Glutamatergic neuron (in vitro differentiated cells): ENCODE measurements at regions not wholly inside any gene's neighbourhood (a gene's known extent, or its start where the extent isn't known, plus 50 kb on each side); places are given as distances from the start of the nearest gene placed in this dataset.

Source experiments
- DNase-seq: peaks from one replicate; pipeline ENCODE4 v3.0.0; 2022
- H3K27ac Mint-ChIP-seq: one replicate; pipeline ENCODE4 v1.8.0; 2020; ENCODE audit warnings: mild to moderate bottlenecking, mixed read lengths, inconsistent platforms; ENCODE audit not compliant: unreplicated experiment
- H3K27me3 Mint-ChIP-seq: one replicate; pipeline ENCODE4 v1.8.0; 2020; ENCODE audit warnings: mild to moderate bottlenecking, moderate library complexity, mixed read lengths, inconsistent platforms; ENCODE audit not compliant: unreplicated experiment
- H3K36me3 Mint-ChIP-seq: one replicate; pipeline ENCODE4 v1.8.0; 2020; ENCODE audit warnings: mild to moderate bottlenecking, mixed read lengths, inconsistent platforms; ENCODE audit not compliant: unreplicated experiment
- H3K4me1 Mint-ChIP-seq: one replicate; pipeline ENCODE4 v1.8.0; 2020; ENCODE audit warnings: mild to moderate bottlenecking, low read depth, mixed read lengths, inconsistent platforms; ENCODE audit not compliant: unreplicated experiment
- H3K4me3 Mint-ChIP-seq: one replicate; pipeline ENCODE4 v1.8.0; 2020; ENCODE audit warnings: mild to moderate bottlenecking, mixed read lengths, inconsistent platforms; ENCODE audit not compliant: unreplicated experiment
- H3K9me3 Mint-ChIP-seq: one replicate; pipeline ENCODE4 v1.8.0; 2020; ENCODE audit warnings: mild to moderate bottlenecking, moderate library complexity, mixed read lengths, inconsistent platforms; ENCODE audit not compliant: unreplicated experiment
- CTCF ChIP-seq: fragments of 200-600 bp; sonication (generic); IDR thresholded peaks from one replicate; pipeline ENCODE4 v1.5.0; 2021; ENCODE audit not compliant: partially characterized antibody, unreplicated experiment

DNA sequence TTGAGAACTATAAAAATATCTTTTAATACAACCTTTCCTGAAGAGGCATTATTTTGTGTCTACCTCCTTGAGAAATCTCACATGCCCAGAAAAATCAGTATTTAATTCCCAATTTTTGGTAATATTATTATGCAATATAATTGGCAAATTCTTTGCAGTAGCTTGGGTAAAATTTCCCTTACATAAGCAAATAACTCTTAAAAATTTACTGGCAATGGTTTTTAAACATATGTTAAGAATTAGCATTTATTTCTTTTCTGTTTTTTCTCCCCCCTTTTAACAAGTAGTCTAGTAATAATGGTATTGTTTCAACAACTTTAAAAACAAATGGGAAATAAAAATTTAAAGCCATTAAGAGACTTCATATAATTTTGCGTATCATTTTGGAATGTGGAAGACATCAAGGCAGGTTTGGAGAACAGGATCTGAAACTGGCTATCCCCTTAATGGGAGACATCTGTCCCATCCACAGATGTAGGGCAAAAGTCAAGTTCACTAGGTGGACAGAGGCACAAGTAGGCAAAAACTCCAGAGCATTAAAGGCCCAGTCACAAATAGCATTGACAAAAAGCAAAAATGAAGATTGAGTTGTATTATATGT is 89.6 kb upstream of the AADACL2 start:
- no peaks in the 10 kb centered on the region for H3K27me3 Mint-ChIP-seq
- peaks cover 3% of the 10 kb centered on the region for H3K4me1 Mint-ChIP-seq
- TF ChIP-seq CTCF: no peak
- DNase-seq: no peak
- no peaks in the 10 kb centered on the region for H3K9me3 Mint-ChIP-seq
- no peaks in the 10 kb centered on the region for H3K36me3 Mint-ChIP-seq
- H3K27ac Mint-ChIP-seq: no peak overlapping the region
- no peak overlapping the region for H3K4me3 Mint-ChIP-seq

GRCh38 chr3:151639418-151639740 is 94.3 kb upstream of the AADACL2 start:
- DNase-seq: no peak
- Mint-ChIP-seq H3K9me3 (peaks cover 5% of the 10 kb centered on the region), H3K36me3 (no peaks in the 10 kb centered on the region), H3K4me1 (peaks cover 3% of the 10 kb centered on the region), H3K27ac (no peak overlapping the region), H3K27me3 (no peaks in the 10 kb centered on the region), H3K4me3 (no peak overlapping the region)
- no peak for TF ChIP-seq CTCF

GRCh38 chr3:151638555-151639417 is 94.9 kb upstream of the AADACL2 start:
- Mint-ChIP-seq H3K9me3 (peaks cover 5% of the 10 kb centered on the region), H3K27me3 (no peaks in the 10 kb centered on the region), H3K4me1 (no peaks in the 10 kb centered on the region), H3K27ac (no peak overlapping the region), H3K36me3 (no peaks in the 10 kb centered on the region), H3K4me3 (no peak overlapping the region)
- TF ChIP-seq CTCF: no peak
- no peak for DNase-seq

GRCh38 chr3:151635905-151636304 is 97.8 kb upstream of the AADACL2 start:
- Mint-ChIP-seq H3K4me3 (no peak overlapping the region), H3K27me3 (peaks cover 2% of the 10 kb centered on the region), H3K36me3 (no peaks in the 10 kb centered on the region), H3K27ac (no peak overlapping the region), H3K9me3 (peaks cover 5% of the 10 kb centered on the region), H3K4me1 (no peaks in the 10 kb centered on the region)
- TF ChIP-seq CTCF: no peak
- no peak for DNase-seq

GRCh38 chr3:151631946-151632345 is 101.8 kb upstream of the AADACL2 start:
- DNase-seq: no peak
- H3K4me3 Mint-ChIP-seq: no peak overlapping the region
- peaks cover 5% of the 10 kb centered on the region for H3K9me3 Mint-ChIP-seq
- H3K36me3 Mint-ChIP-seq: no peaks in the 10 kb centered on the region
- H3K27ac Mint-ChIP-seq: no peak overlapping the region
- TF ChIP-seq CTCF: no peak
- H3K4me1 Mint-ChIP-seq: no peaks in the 10 kb centered on the region
- peaks cover 2% of the 10 kb centered on the region for H3K27me3 Mint-ChIP-seq
